ENCODE measurements at regions not wholly inside any gene's neighbourhood (a gene's known extent, or its start where the extent isn't known, plus 50 kb on each side); places are given as distances from the start of the nearest gene placed in this dataset.

DNA sequence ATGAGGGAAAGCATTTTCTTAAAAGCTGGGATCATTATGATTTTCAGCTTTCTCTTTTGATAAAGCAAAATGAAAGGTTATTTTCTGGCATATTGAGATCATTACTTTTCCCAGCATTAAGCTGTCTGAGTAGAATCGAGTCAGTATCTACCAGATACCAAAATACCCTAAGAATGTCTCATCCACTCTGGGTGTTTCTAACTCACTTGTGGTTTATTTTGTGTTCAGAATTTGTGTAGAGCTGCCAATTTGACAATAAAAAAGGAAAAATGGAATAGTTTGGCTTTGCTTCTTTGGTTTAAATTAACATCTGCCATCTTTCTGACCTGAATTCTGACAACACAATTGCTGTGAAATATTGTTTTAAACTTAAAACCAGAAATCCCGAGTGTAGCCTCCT is 438.7 kb upstream of the ARGLU1 start:
- TF ChIP-seq, protein P1, sequence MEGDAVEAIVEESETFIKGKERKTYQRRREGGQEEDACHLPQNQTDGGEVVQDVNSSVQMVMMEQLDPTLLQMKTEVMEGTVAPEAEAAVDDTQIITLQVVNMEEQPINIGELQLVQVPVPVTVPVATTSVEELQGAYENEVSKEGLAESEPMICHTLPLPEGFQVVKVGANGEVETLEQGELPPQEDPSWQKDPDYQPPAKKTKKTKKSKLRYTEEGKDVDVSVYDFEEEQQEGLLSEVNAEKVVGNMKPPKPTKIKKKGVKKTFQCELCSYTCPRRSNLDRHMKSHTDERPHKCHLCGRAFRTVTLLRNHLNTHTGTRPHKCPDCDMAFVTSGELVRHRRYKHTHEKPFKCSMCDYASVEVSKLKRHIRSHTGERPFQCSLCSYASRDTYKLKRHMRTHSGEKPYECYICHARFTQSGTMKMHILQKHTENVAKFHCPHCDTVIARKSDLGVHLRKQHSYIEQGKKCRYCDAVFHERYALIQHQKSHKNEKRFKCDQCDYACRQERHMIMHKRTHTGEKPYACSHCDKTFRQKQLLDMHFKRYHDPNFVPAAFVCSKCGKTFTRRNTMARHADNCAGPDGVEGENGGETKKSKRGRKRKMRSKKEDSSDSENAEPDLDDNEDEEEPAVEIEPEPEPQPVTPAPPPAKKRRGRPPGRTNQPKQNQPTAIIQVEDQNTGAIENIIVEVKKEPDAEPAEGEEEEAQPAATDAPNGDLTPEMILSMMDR (IDR thresholded peaks at IDR 0.05): no peak
- TF ChIP-seq POLR2AphosphoS5 (IDR thresholded peaks at IDR 0.05; ENCODE audit: low read depth, low read length) (no peak), EP300 (IDR thresholded peaks at IDR 0.05; ENCODE audit: borderline replicate concordance in 1 of 2, low read depth in 1 of 2, low read length in 1 of 2) (no peak), FOXM1 (IDR thresholded peaks at IDR 0.05; ENCODE audit: low read depth) (no peak), TAF1 (IDR thresholded peaks at IDR 0.05; ENCODE audit: borderline replicate concordance, low read depth, low read length) (no peak), GATA2 (CRISPR knock-in tag; IDR thresholded peaks at IDR 0.05) (no peak), RFX5 (IDR thresholded peaks at IDR 0.05; ENCODE audit: low read length) (no peak), FOSL2 (IDR thresholded peaks at IDR 0.05; ENCODE audit: borderline replicate concordance, low read depth) (no peak)
- TF ChIP-seq, protein P2, sequence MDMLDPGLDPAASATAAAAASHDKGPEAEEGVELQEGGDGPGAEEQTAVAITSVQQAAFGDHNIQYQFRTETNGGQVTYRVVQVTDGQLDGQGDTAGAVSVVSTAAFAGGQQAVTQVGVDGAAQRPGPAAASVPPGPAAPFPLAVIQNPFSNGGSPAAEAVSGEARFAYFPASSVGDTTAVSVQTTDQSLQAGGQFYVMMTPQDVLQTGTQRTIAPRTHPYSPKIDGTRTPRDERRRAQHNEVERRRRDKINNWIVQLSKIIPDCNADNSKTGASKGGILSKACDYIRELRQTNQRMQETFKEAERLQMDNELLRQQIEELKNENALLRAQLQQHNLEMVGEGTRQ (IDR thresholded peaks at IDR 0.05; ENCODE audit: borderline replicate concordance, low read depth, low read length): no peak
- TF ChIP-seq, protein P3, sequence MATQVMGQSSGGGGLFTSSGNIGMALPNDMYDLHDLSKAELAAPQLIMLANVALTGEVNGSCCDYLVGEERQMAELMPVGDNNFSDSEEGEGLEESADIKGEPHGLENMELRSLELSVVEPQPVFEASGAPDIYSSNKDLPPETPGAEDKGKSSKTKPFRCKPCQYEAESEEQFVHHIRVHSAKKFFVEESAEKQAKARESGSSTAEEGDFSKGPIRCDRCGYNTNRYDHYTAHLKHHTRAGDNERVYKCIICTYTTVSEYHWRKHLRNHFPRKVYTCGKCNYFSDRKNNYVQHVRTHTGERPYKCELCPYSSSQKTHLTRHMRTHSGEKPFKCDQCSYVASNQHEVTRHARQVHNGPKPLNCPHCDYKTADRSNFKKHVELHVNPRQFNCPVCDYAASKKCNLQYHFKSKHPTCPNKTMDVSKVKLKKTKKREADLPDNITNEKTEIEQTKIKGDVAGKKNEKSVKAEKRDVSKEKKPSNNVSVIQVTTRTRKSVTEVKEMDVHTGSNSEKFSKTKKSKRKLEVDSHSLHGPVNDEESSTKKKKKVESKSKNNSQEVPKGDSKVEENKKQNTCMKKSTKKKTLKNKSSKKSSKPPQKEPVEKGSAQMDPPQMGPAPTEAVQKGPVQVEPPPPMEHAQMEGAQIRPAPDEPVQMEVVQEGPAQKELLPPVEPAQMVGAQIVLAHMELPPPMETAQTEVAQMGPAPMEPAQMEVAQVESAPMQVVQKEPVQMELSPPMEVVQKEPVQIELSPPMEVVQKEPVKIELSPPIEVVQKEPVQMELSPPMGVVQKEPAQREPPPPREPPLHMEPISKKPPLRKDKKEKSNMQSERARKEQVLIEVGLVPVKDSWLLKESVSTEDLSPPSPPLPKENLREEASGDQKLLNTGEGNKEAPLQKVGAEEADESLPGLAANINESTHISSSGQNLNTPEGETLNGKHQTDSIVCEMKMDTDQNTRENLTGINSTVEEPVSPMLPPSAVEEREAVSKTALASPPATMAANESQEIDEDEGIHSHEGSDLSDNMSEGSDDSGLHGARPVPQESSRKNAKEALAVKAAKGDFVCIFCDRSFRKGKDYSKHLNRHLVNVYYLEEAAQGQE (IDR thresholded peaks at IDR 0.05; ENCODE audit: low read depth, low read length): no peak
- TF ChIP-seq, protein P4, sequence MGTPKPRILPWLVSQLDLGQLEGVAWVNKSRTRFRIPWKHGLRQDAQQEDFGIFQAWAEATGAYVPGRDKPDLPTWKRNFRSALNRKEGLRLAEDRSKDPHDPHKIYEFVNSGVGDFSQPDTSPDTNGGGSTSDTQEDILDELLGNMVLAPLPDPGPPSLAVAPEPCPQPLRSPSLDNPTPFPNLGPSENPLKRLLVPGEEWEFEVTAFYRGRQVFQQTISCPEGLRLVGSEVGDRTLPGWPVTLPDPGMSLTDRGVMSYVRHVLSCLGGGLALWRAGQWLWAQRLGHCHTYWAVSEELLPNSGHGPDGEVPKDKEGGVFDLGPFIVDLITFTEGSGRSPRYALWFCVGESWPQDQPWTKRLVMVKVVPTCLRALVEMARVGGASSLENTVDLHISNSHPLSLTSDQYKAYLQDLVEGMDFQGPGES (IDR thresholded peaks at IDR 0.05; ENCODE audit: low read depth, low read length): no peak
